ENCODE measurements at regions not wholly inside any gene's neighbourhood (a gene's known extent, or its start where the extent isn't known, plus 50 kb on each side); places are given as distances from the start of the nearest gene placed in this dataset.

DNA sequence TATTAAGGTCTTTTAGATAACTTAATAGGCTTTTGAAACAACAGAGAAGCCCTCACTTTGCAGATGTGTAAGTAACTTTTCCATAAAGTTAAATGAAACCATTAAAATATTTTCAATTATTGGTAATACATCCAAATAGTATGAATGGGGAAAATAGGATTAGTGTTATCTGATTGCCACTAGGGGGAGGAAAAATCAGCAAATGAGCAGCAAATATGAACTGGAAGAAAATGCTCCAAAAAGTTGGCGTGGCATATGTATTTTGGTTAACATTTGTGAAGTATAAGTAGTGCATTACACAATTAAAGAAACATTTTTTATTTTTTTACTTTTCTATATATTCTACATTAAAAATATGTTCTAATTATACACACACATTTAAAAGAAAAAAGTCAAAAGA, 259.8 kb upstream of the ANO5 start:
- TF ChIP-seq, protein P1, sequence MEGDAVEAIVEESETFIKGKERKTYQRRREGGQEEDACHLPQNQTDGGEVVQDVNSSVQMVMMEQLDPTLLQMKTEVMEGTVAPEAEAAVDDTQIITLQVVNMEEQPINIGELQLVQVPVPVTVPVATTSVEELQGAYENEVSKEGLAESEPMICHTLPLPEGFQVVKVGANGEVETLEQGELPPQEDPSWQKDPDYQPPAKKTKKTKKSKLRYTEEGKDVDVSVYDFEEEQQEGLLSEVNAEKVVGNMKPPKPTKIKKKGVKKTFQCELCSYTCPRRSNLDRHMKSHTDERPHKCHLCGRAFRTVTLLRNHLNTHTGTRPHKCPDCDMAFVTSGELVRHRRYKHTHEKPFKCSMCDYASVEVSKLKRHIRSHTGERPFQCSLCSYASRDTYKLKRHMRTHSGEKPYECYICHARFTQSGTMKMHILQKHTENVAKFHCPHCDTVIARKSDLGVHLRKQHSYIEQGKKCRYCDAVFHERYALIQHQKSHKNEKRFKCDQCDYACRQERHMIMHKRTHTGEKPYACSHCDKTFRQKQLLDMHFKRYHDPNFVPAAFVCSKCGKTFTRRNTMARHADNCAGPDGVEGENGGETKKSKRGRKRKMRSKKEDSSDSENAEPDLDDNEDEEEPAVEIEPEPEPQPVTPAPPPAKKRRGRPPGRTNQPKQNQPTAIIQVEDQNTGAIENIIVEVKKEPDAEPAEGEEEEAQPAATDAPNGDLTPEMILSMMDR (IDR thresholded peaks at IDR 0.05) = no peak
- TF ChIP-seq POLR2A (IDR thresholded peaks at IDR 0.05) = no peak
- no peak for TF ChIP-seq POLR2AphosphoS5 (IDR thresholded peaks at IDR 0.05; ENCODE audit: insufficient read depth in 1 of 2, low read depth in 1 of 2)

All from vagina (tissue), 2 donors.